ENCODE measurements at regions not wholly inside any gene's neighbourhood (a gene's known extent, or its start where the extent isn't known, plus 50 kb on each side); places are given as distances from the start of the nearest gene placed in this dataset.

GRCh38 chr5:18970000-18970399, 1018.0 kb downstream of the CDH18 start:
- Histone ChIP-seq H2BK120ac (ENCODE audit: low read depth, low read length, poor library complexity, severe bottlenecking) (no peak overlapping the region), H3K56ac (ENCODE audit: insufficient read length, low read depth, low read length) (no peak overlapping the region), H3K23ac (ENCODE audit: insufficient read length, low read depth, low read length) (no peak overlapping the region), H3K23me2 (ENCODE audit: insufficient read length, low read depth, low read length, poor library complexity, severe bottlenecking) (no peaks in the 10 kb centered on the region), H3K4me1 (ENCODE audit: insufficient read depth, low read length) (peaks cover 2% of the 10 kb centered on the region; the same call in 1 of the 2 replicates), H4K20me1 (ENCODE audit: control insufficient read depth, insufficient read depth, insufficient read length) (no peaks in the 10 kb centered on the region), H3K9me3 (ENCODE audit: control insufficient read depth, low read depth, low read length) (no peaks in the 10 kb centered on the region), H2BK12ac (ENCODE audit: insufficient read length, low read depth, low read length) (no peak overlapping the region), H2BK15ac (ENCODE audit: low read depth, low read length) (no peak overlapping the region), H3K18ac (ENCODE audit: insufficient read length, low read depth, low read length) (no peak overlapping the region), H4K91ac (ENCODE audit: insufficient read length, low read depth, low read length) (no peak overlapping the region), H3K4ac (ENCODE audit: low read depth, low read length) (no peak overlapping the region), H4K8ac (replicated peaks; ENCODE audit: insufficient read length, low read depth, low read length) (no peak overlapping the region), H2AFZ (ENCODE audit: low read length) (no peak overlapping the region), H2AK5ac (ENCODE audit: insufficient read length, low read length) (no peak overlapping the region), H3K27ac (ENCODE audit: insufficient read length, low read depth, low read length) (no peak overlapping the region), H3K79me1 (ENCODE audit: insufficient read depth, low read depth, low read length, poor library complexity, severe bottlenecking) (no peaks in the 10 kb centered on the region), H3K4me2 (ENCODE audit: insufficient read depth, insufficient read length, low read length) (no peak overlapping the region), H3K27me3 (ENCODE audit: insufficient read depth, low read length) (no peaks in the 10 kb centered on the region), H2BK20ac (ENCODE audit: low read depth, low read length, poor library complexity, severe bottlenecking) (no peak overlapping the region), H3T11ph (ENCODE audit: low read length) (no peak overlapping the region), H2BK5ac (ENCODE audit: insufficient read length, low read length) (no peak overlapping the region), H3K9ac (ENCODE audit: extremely low read depth, insufficient read length, low read length) (no peak overlapping the region), H3K79me2 (ENCODE audit: insufficient read depth, low read length) (no peaks in the 10 kb centered on the region), H3K14ac (ENCODE audit: insufficient read depth, low read length) (no peak overlapping the region; the same call in 1 of the 2 replicates), H4K5ac (ENCODE audit: insufficient read length, low read depth, low read length) (no peak overlapping the region)
- H3K27me3 Mint-ChIP-seq (ENCODE audit: low read depth), result no peaks in the 10 kb centered on the region
- no CpG with 5 or more reads among the region's 5 CpGs for WGBS (ENCODE audit: extremely low coverage, insufficient read length, low lambda C conversion rate)
- peak overlapping the region in 1 of 3 experiments; percentile 25; a peak in 1 of 7 replicates for H3K27ac Mint-ChIP-seq
- no peak overlapping the region for H3K4me3 Mint-ChIP-seq
- H3K9me3 Mint-ChIP-seq, result no peaks in the 10 kb centered on the region
- DNase-seq, result no peak
- no peak for TF ChIP-seq CTCF (conservative IDR thresholded peaks at IDR 0.05)
- peaks cover 4 to 5% of the 10 kb centered on the region in 2 experiments for H3K4me1 Mint-ChIP-seq
- no peaks in the 10 kb centered on the region for H3K36me3 Mint-ChIP-seq (ENCODE audit: insufficient read depth in 1 of 3, low read depth in 3 of 3)

Data from H9 (cell line).